ENCODE measurements at regions not wholly inside any gene's neighbourhood (a gene's known extent, or its start where the extent isn't known, plus 50 kb on each side); places are given as distances from the start of the nearest gene placed in this dataset.

- Mint-ChIP-seq H3K4me3 (no peak overlapping the region), H3K9me3 (peaks cover 0 to 2% of the 10 kb centered on the region in 2 donors), H3K4me1 (no peaks in the 10 kb centered on the region), H3K27ac (no peak overlapping the region), H3K36me3 (no peaks in the 10 kb centered on the region), H3K27me3 (ENCODE audit: low read depth in 2 of 2) (no peaks in the 10 kb centered on the region)
- Histone ChIP-seq H3K4me1 (ENCODE audit: control insufficient read depth, insufficient read depth, low read length) (no peaks in the 10 kb centered on the region), H3K4me3 (ENCODE audit: low read length) (no peak overlapping the region), H3K36me3 (ENCODE audit: control insufficient read depth, insufficient read depth, low read length) (no peaks in the 10 kb centered on the region), H3K27me3 (ENCODE audit: control insufficient read depth, insufficient read depth, low read length) (no peaks in the 10 kb centered on the region), H3K27ac (ENCODE audit: low read length) (no peak overlapping the region), H3K9me3 (ENCODE audit: control insufficient read depth, insufficient read depth, low read length) (no peaks in the 10 kb centered on the region)
- TF ChIP-seq CTCF (IDR thresholded peaks at IDR 0.05) = no peak
- WGBS (ENCODE audit: insufficient coverage) = 91% methylated on average over 3 of the region's 4 CpGs
- ATAC-seq (no peak), DNase-seq (no peak)
- intact Hi-C loops (cut with micrococcal nuclease) = no loop called here
These were observed 135.0 kb upstream of the TMEM132C start for GRCh38 chr12:128131955-128132354.

GRCh38 chr12:128133321-128134073 lies 133.5 kb upstream of the TMEM132C start:
- Histone ChIP-seq H3K36me3 (ENCODE audit: control insufficient read depth, insufficient read depth, low read length) (no peaks in the 10 kb centered on the region), H3K27ac (ENCODE audit: low read length) (no peak overlapping the region), H3K27me3 (ENCODE audit: control insufficient read depth, insufficient read depth, low read length) (no peaks in the 10 kb centered on the region), H3K4me1 (ENCODE audit: control insufficient read depth, insufficient read depth, low read length) (no peaks in the 10 kb centered on the region), H3K9me3 (ENCODE audit: control insufficient read depth, insufficient read depth, low read length) (no peaks in the 10 kb centered on the region), H3K4me3 (ENCODE audit: low read length) (no peak overlapping the region)
- H3K9me3 Mint-ChIP-seq = peaks cover 0 to under 1% of the 10 kb centered on the region in 2 donors
- intact Hi-C loops (cut with micrococcal nuclease) = no loop called here
- ATAC-seq (no peak), DNase-seq (no peak)
- no peak overlapping the region for H3K27ac Mint-ChIP-seq
- peaks cover 0 to 1% of the 10 kb centered on the region in 2 donors for H3K27me3 Mint-ChIP-seq (ENCODE audit: low read depth in 2 of 2)
- no peak overlapping the region for H3K4me3 Mint-ChIP-seq
- TF ChIP-seq CTCF (IDR thresholded peaks at IDR 0.05) = no peak
- H3K4me1 Mint-ChIP-seq = no peaks in the 10 kb centered on the region
- 80% methylated on average over 4 of the region's 7 CpGs for WGBS (ENCODE audit: insufficient coverage)
- H3K36me3 Mint-ChIP-seq = no peaks in the 10 kb centered on the region

GRCh38 chr12:128137140-128137539 lies 129.8 kb upstream of the TMEM132C start:
- Mint-ChIP-seq H3K27ac (no peak overlapping the region), H3K4me3 (no peak overlapping the region), H3K4me1 (no peaks in the 10 kb centered on the region), H3K27me3 (ENCODE audit: low read depth in 2 of 2) (peaks cover 0 to 4% of the 10 kb centered on the region in 2 donors), H3K36me3 (no peaks in the 10 kb centered on the region), H3K9me3 (peaks cover 0 to 2% of the 10 kb centered on the region in 2 donors)
- Histone ChIP-seq H3K27ac (ENCODE audit: low read length) (no peak overlapping the region), H3K4me1 (ENCODE audit: control insufficient read depth, insufficient read depth, low read length) (no peaks in the 10 kb centered on the region), H3K27me3 (ENCODE audit: control insufficient read depth, insufficient read depth, low read length) (no peaks in the 10 kb centered on the region), H3K36me3 (ENCODE audit: control insufficient read depth, insufficient read depth, low read length) (no peaks in the 10 kb centered on the region), H3K4me3 (ENCODE audit: low read length) (no peak overlapping the region), H3K9me3 (ENCODE audit: control insufficient read depth, insufficient read depth, low read length) (no peaks in the 10 kb centered on the region)
- TF ChIP-seq CTCF (IDR thresholded peaks at IDR 0.05) = no peak
- intact Hi-C loops (cut with micrococcal nuclease) = no loop called here
- DNase-seq (no peak), ATAC-seq (no peak)
- 50% methylated on average over 1 of the region's 6 CpGs for WGBS (ENCODE audit: insufficient coverage)

GRCh38 chr12:128138125-128138524 lies 128.8 kb upstream of the TMEM132C start:
- ATAC-seq = no peak
- H3K36me3 ChIP-seq (ENCODE audit: control insufficient read depth, insufficient read depth, low read length) = no peaks in the 10 kb centered on the region

More at GRCh38 chr12:128138125-128138524, 128.8 kb upstream of the TMEM132C start:
- Mint-ChIP-seq H3K27ac (no peak overlapping the region), H3K4me1 (no peaks in the 10 kb centered on the region), H3K9me3 (peaks cover 0 to 2% of the 10 kb centered on the region in 2 donors), H3K4me3 (no peak overlapping the region), H3K36me3 (no peaks in the 10 kb centered on the region), H3K27me3 (ENCODE audit: low read depth in 2 of 2) (peaks cover 0 to 4% of the 10 kb centered on the region in 2 donors)
- no peaks in the 10 kb centered on the region for H3K27me3 ChIP-seq (ENCODE audit: control insufficient read depth, insufficient read depth, low read length)
- no peaks in the 10 kb centered on the region for H3K9me3 ChIP-seq (ENCODE audit: control insufficient read depth, insufficient read depth, low read length)
- H3K27ac ChIP-seq (ENCODE audit: low read length) = no peak overlapping the region
- intact Hi-C loops (cut with micrococcal nuclease) = no loop called here
- TF ChIP-seq CTCF (IDR thresholded peaks at IDR 0.05) = no peak
- no peak for DNase-seq
- 67% methylated on average over 1 of the region's 1 CpG for WGBS (ENCODE audit: insufficient coverage)
- no peak overlapping the region for H3K4me3 ChIP-seq (ENCODE audit: low read length)
- H3K4me1 ChIP-seq (ENCODE audit: control insufficient read depth, insufficient read depth, low read length) = no peaks in the 10 kb centered on the region

Measured in natural killer cell (primary cell).